SK-N-SH (cell line): ENCODE measurements at regions not wholly inside any gene's neighbourhood (a gene's known extent, or its start where the extent isn't known, plus 50 kb on each side); places are given as distances from the start of the nearest gene placed in this dataset.
"Not testable (repeated sequence)": the region's sequence is repeated elsewhere in the genome, so short reads cannot be mapped to it uniquely, and the experiment has no call there.

Source experiments
- CTCF ChIA-PET: fragments of 300-600, 350-600 bp; formaldehyde crosslinking; extraction: SDS; loops from one replicate; lab custom pipeline; 2021; lab: Yijun Ruan, JAX
- POLR2A ChIA-PET: fragments of 350-600 bp; sonication (Branson Sonifier 250); formaldehyde crosslinking; extraction: SDS; loops from one replicate; lab custom pipeline; 2020; ENCODE audit warnings: antibody characterized with exemption, inconsistent platforms; lab: Yijun Ruan, JAX
- DNase-seq: peaks from one replicate; pipeline ENCODE4 v3.0.0; 2012
- H2AFZ ChIP-seq: fragments of 200-600 bp; sonication (generic); 2 replicates; pipeline ENCODE4 v1.8.1; 2016; ENCODE audit warnings: antibody characterized with exemption, mild to moderate bottlenecking, low read depth
- H3F3A ChIP-seq: fragments of 200-600 bp; sonication (generic); replicated peaks from 2 replicates; pipeline ENCODE3; 2016; ENCODE audit warnings: antibody characterized with exemption, mild to moderate bottlenecking; ENCODE audit not compliant: insufficient read depth
- H3K27ac ChIP-seq, 2 experiments: fragments of 200-500 bp in 1 of 2; fragments of 200-600 bp in 1 of 2; sonication (Bioruptor generic) in 1 of 2; sonication (generic), shearing (Covaris generic) in 1 of 2; 2 replicates each; pipeline versions ENCODE4 v1.5.1 to v1.6.1; 2014 to 2016; ENCODE audit warnings: low read depth in 2 of 2, inconsistent platforms in 1 of 2, low read length in 1 of 2, mild to moderate bottlenecking in 1 of 2, mixed read lengths in 1 of 2
- H3K27me3 ChIP-seq: fragments of 200-600 bp; sonication (generic), shearing (Covaris generic); 2 replicates; pipeline ENCODE4 v1.6.1; 2016; ENCODE audit warnings: mixed run types; ENCODE audit not compliant: insufficient read depth
- H3K36me3 ChIP-seq, 2 experiments: fragments of 200-500 bp in 1 of 2; fragments of 200-600 bp in 1 of 2; sonication (Bioruptor generic) in 1 of 2; sonication (generic) in 1 of 2; replicated peaks in 1 of 2; 2 replicates each; pipeline versions ENCODE3 to v1.5.1; 2014 to 2016; ENCODE audit warnings: low read length in 1 of 2, mild to moderate bottlenecking in 1 of 2; ENCODE audit not compliant: insufficient read depth in 2 of 2, control insufficient read depth in 1 of 2
- H3K4me1 ChIP-seq, 2 experiments: fragments of 200-500 bp in 1 of 2; fragments of 200-600 bp in 1 of 2; sonication (Bioruptor generic) in 1 of 2; sonication (generic), shearing (Covaris generic) in 1 of 2; 2 replicates each; pipeline versions ENCODE4 v1.5.1 to v1.6.1; 2014 to 2016; ENCODE audit warnings: low read depth in 1 of 2, low read length in 1 of 2, mixed run types in 1 of 2; ENCODE audit not compliant: insufficient read depth in 2 of 2, control insufficient read depth in 1 of 2
- H3K4me2 ChIP-seq: fragments of 200-600 bp; sonication (generic), shearing (Covaris generic); 2 replicates; pipeline ENCODE4 v1.6.1; 2017; ENCODE audit warnings: mixed run types
- H3K4me3 ChIP-seq, 2 experiments: fragments of 200-500 bp in 1 of 2; fragments of 200-600 bp in 1 of 2; sonication (Bioruptor generic) in 1 of 2; sonication (generic), shearing (Covaris generic) in 1 of 2; 2 replicates each; pipeline versions ENCODE4 v1.5.1 to v1.8.1; 2014 to 2016; ENCODE audit warnings: low read depth in 2 of 2, inconsistent platforms in 1 of 2, low read length in 1 of 2, mild to moderate bottlenecking in 1 of 2, mixed read lengths in 1 of 2, moderate library complexity in 1 of 2
- H3K79me2 ChIP-seq: fragments of 200-600 bp; sonication (generic); 2 replicates; pipeline ENCODE4 v1.8.1; 2017; ENCODE audit warnings: mild to moderate bottlenecking; ENCODE audit not compliant: insufficient read depth
- H3K9ac ChIP-seq: fragments of 200-600 bp; sonication (generic); 2 replicates; pipeline ENCODE4 v1.6.1; 2017; ENCODE audit warnings: mixed run types
- H3K9me2 ChIP-seq: fragments of 200-600 bp; sonication (generic); 2 replicates; pipeline ENCODE4 v1.6.1; 2017; ENCODE audit warnings: mixed run types
- H3K9me3 ChIP-seq: fragments of 200-600 bp; sonication (generic); 2 replicates; pipeline ENCODE4 v1.6.1; 2017; ENCODE audit warnings: mixed run types, mild to moderate bottlenecking, moderate library complexity
- H4K20me1 ChIP-seq: fragments of 200-600 bp; sonication (generic); 2 replicates; pipeline ENCODE4 v1.6.1; 2017; ENCODE audit warnings: mild to moderate bottlenecking, mixed run types; ENCODE audit not compliant: insufficient read depth
- CHD2 ChIP-seq: fragments of 150-350 bp; IDR thresholded peaks from 2 replicates; pipeline ENCODE4 v1.6.1; 2018; ENCODE audit warnings: low read length; ENCODE audit not compliant: partially characterized antibody
- EP300 ChIP-seq, 2 experiments: IDR thresholded peaks; 2 replicates each; pipeline versions ENCODE4 v1.4.0 to v1.6.1; 2012; ENCODE audit warnings: borderline replicate concordance in 1 of 2, low read depth in 1 of 2, low read length in 1 of 2
- FOXJ3 ChIP-seq: sonication (generic); formaldehyde crosslinking; IDR thresholded peaks from 2 replicates; pipeline ENCODE4 v1.5.1; 2020; ENCODE audit warnings: mild to moderate bottlenecking, missing genetic modification reagents
- GABPA ChIP-seq: IDR thresholded peaks from 2 replicates; pipeline ENCODE4 v1.4.0; 2012; ENCODE audit warnings: low read depth, mild to moderate bottlenecking
- GATA2 ChIP-seq: sonication (generic); formaldehyde crosslinking; IDR thresholded peaks from 2 replicates; pipeline ENCODE4 v1.5.0; 2020; ENCODE audit warnings: mild to moderate bottlenecking, missing genetic modification reagents
- JUND ChIP-seq: IDR thresholded peaks from 2 replicates; pipeline ENCODE4 v1.4.0; 2012
- MAX ChIP-seq: IDR thresholded peaks from 2 replicates; pipeline ENCODE4 v1.4.0; 2012; ENCODE audit warnings: low read depth
- MEF2A ChIP-seq: IDR thresholded peaks from 2 replicates; pipeline ENCODE4 v1.4.0; 2012; ENCODE audit warnings: low read depth, borderline replicate concordance
- MXI1 ChIP-seq: IDR thresholded peaks from 2 replicates; pipeline ENCODE4 v1.6.1; 2012; ENCODE audit warnings: mild to moderate bottlenecking, low read depth, low read length, improper control_type of control experiment
- PBX3 ChIP-seq: IDR thresholded peaks from 2 replicates; pipeline ENCODE4; 2012
- RCOR1 ChIP-seq: fragments of 150-350 bp; IDR thresholded peaks from 2 replicates; pipeline ENCODE4 v1.6.1; 2017; ENCODE audit warnings: antibody characterized with exemption, low read length
- RXRA ChIP-seq: IDR thresholded peaks from 2 replicates; pipeline ENCODE4 v1.4.0; 2012; ENCODE audit warnings: low read depth, mild to moderate bottlenecking, borderline replicate concordance
- TAF1 ChIP-seq: IDR thresholded peaks from 2 replicates; pipeline ENCODE4 v1.6.1; 2012; ENCODE audit warnings: low read depth, mild to moderate bottlenecking, low read length, moderate library complexity, borderline replicate concordance
- YY1 ChIP-seq: IDR thresholded peaks from 2 replicates; pipeline ENCODE4 v1.4.0; 2012; ENCODE audit warnings: low read depth, mild to moderate bottlenecking
- WGBS: methylation state at CpG from one replicate; pipeline ENCODE4 v1.1.6; 2017; ENCODE audit warnings: low lambda C conversion rate; 5-methylcytosine and 5-hydroxymethylcytosine counted together

- ChIA-PET POLR2A (no interaction called here), CTCF (no interaction called here)
- Histone ChIP-seq H3K36me3 (no peaks in the 10 kb centered on the region), H3F3A (no peaks in the 10 kb centered on the region), H3K9me3 (peaks cover 7% of the 10 kb centered on the region; the same call in 1 of the 2 replicates), H4K20me1 (no peaks in the 10 kb centered on the region), H3K27ac (peak overlapping the region in 1 of 2 experiments; percentile 39; a peak in 1 of 4 replicates), H3K4me1 (peaks cover 0 to 3% of the 10 kb centered on the region in 2 experiments; a peak in 2 of 4 replicates), H3K4me2 (no peak overlapping the region), H2AFZ (no peak overlapping the region), H3K4me3 (no peak overlapping the region), H3K9ac (no peak overlapping the region), H3K27me3 (no peaks in the 10 kb centered on the region), H3K79me2 (no peaks in the 10 kb centered on the region), H3K9me2 (no peaks in the 10 kb centered on the region)
- TF ChIP-seq GABPA (no peak), GATA2 (CRISPR knock-in tag) (0 out of 2 replicates have a peak, but pooled peaks have one; percentile 12), TAF1 (no peak), PBX3 (no peak), CHD2 (no peak), FOXJ3 (CRISPR knock-in tag) (no peak), MAX (no peak), RCOR1 (peak; percentile 54; the same call in 1 of the 2 replicates), RXRA (no peak), MEF2A (no peak), MXI1 (no peak), EP300 (IDR thresholded peaks at IDR 0.05; ENCODE audit: borderline replicate concordance in 1 of 2, low read depth in 1 of 2, low read length in 1 of 2) (no peak; a peak in 1 of 4 replicates), JUND (no peak), YY1 (no peak)
- DNase-seq: peak; percentile 40
- WGBS: 2% methylated on average over 1 of the region's 1 CpG
Measured at GRCh38 chr2:22981785-22982184, 403.2 kb upstream of the KLHL29 start.

GRCh38 chr2:22984152-22984551 is 400.8 kb upstream of the KLHL29 start:
- H3K79me2 ChIP-seq, H3K27ac ChIP-seq, DNase-seq, H2AFZ ChIP-seq, H3K36me3 ChIP-seq, H3K9me3 ChIP-seq, H3K9ac ChIP-seq, H3K9me2 ChIP-seq, CTCF ChIA-PET, POLR2A ChIA-PET, H3F3A ChIP-seq, H3K4me1 ChIP-seq, H3K4me2 ChIP-seq, H3K4me3 ChIP-seq, H3K27me3 ChIP-seq, H4K20me1 ChIP-seq: not testable (repeated sequence)
- 58% methylated on average over 23 of the region's 25 CpGs for WGBS
